ENCODE measurements at regions not wholly inside any gene's neighbourhood (a gene's known extent, or its start where the extent isn't known, plus 50 kb on each side); places are given as distances from the start of the nearest gene placed in this dataset.

GRCh38 chr1:163406772-163407171 is 85.0 kb downstream of the NUF2 start:
- DNase-seq: no peak

GRCh38 chr1:163408262-163408661 is 86.5 kb downstream of the NUF2 start:
- DNase-seq: no peak

GRCh38 chr1:163410073-163410999 is 88.6 kb downstream of the NUF2 start:
- no peak for DNase-seq

GRCh38 chr1:163412221-163412620 is 90.5 kb downstream of the NUF2 start:
- no peak for DNase-seq

- no peak for DNase-seq
Measured at GRCh38 chr1:163414778-163415177, 93.0 kb downstream of the NUF2 start.

- DNase-seq: no peak
Measured at GRCh38 chr1:163421701-163422100, 99.9 kb downstream of the NUF2 start.

- DNase-seq: no peak
Measured at GRCh38 chr1:163422738-163423404, 101.1 kb downstream of the NUF2 start.

- DNase-seq: no peak
Measured at GRCh38 chr1:163426505-163427251, 104.9 kb downstream of the NUF2 start.

GRCh38 chr1:163427279-163427678 is 105.5 kb downstream of the NUF2 start:
- no peak for DNase-seq

GRCh38 chr1:163436140-163436812 is 114.5 kb downstream of the NUF2 start:
- no peak for DNase-seq

GRCh38 chr1:163439471-163439870 is 117.7 kb downstream of the NUF2 start:
- DNase-seq: no peak

- no peak for DNase-seq
Measured at GRCh38 chr1:163440090-163440489, 118.3 kb downstream of the NUF2 start.

GRCh38 chr1:163442231-163442879 is 120.6 kb downstream of the NUF2 start:
- DNase-seq: no peak

- no peak for DNase-seq
Measured at GRCh38 chr1:163442895-163443294, 121.1 kb downstream of the NUF2 start.

- DNase-seq: no peak
Measured at GRCh38 chr1:163443863-163444262, 122.1 kb downstream of the NUF2 start.

GRCh38 chr1:163444665-163445064 is 122.9 kb downstream of the NUF2 start:
- DNase-seq: no peak

GRCh38 chr1:163450986-163451385 is 129.2 kb downstream of the NUF2 start:
- DNase-seq: no peak

- DNase-seq: no peak
Measured at GRCh38 chr1:163459539-163459938, 137.8 kb downstream of the NUF2 start.

- DNase-seq: no peak
Measured at GRCh38 chr1:163467289-163467688, 145.5 kb downstream of the NUF2 start.

GRCh38 chr1:163471779-163472650 is 150.3 kb downstream of the NUF2 start:
- no peak for DNase-seq

GRCh38 chr1:163472651-163473248 is 151.0 kb downstream of the NUF2 start:
- DNase-seq: no peak
